Sciatic nerve (tissue), 2 donors: ENCODE measurements at regions not wholly inside any gene's neighbourhood (a gene's known extent, or its start where the extent isn't known, plus 50 kb on each side); places are given as distances from the start of the nearest gene placed in this dataset.
A peak's percentile ranks its signal among the peaks of the same experiment; 100 is the strongest.

Experiments
- ATAC-seq: fragments of 200-7000 bp; cut with Tn5 transposase; one replicate; pipeline ENCODE4 v1.9.1; 2020; ENCODE audit warnings: mild to moderate bottlenecking, moderate library complexity
- DNase-seq: peaks from one replicate; pipeline ENCODE4 v3.0.0-alpha.2; 2020; ENCODE audit warnings: low spot score
- intact Hi-C: fragments of 100-400 bp; cut with DNase I; formaldehyde crosslinking; loops from one replicate; pipeline ENCODE4 v1.14.2; 2022
- donor health status: DM: no; HTN: no; CAD: no.
- donor health status: DM: no; HTN: no; CAD: no.

DNA sequence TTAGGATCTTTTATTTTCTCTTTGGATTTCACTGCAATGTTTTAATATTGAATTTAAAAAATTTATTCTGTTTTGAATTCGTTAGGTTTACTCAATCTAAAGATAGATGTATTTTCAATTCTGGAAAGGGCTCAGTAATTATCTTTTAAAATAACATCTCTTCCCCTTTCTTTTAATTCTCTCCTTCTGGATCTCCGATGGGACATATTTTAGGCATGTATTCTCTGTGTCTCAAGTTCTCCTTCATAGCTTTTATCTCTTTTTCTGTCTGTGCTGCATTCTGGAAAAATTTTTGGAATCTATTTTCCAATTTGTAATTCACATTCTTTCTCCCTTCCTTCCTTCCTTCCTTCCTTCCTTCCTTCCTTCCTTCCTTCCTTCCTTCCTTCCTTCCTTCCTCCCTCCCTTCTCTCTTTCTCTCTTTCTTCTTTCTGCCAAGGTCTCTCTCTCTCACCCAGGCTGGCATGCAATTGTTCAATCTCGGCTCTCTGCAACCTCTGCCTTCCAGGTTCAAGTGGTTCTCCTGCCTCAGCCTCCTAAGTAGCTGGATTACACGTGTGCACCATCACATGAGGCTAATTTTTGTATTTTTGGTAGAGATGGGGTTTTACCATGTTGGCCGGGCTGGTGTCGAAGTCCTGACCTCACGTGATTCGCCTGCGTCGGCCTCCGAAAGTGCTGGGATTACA, 98.5 kb upstream of the CTTNBP2 start:
- DNase-seq (no peak), ATAC-seq (no peak)
- intact Hi-C loops = no loop called here

DNA sequence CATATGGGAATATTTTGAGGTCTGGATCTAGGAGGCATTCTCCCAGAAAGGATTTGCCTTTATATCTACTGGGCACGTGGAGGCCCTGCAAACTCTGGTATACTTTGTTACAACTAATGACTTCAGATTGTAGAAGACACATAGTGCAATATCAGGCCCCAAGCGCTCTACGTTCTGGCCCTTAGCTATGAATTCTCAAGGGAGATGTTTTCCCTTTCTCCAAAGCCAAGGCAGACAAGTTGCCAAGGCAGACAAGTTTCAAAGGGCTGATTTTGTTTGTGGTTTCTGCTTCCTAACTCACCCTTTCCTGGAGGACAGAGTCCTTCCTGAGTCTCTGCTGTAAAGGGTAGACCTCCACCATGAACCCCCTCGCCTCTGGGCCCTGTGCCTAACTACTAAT, 99.4 kb upstream of the CTTNBP2 start:
- intact Hi-C loops = no loop called here
- peak; percentile 74 for ATAC-seq
- no peak for DNase-seq

GRCh38 chr7:117973975-117974374, 100.7 kb upstream of the CTTNBP2 start:
- DNase-seq (no peak), ATAC-seq (peak; percentile 49)
- intact Hi-C loops = no loop called here

- intact Hi-C loops = no loop called here
- ATAC-seq (no peak), DNase-seq (no peak)
Observed at GRCh38 chr7:117974891-117975290, 101.7 kb upstream of the CTTNBP2 start.

DNA sequence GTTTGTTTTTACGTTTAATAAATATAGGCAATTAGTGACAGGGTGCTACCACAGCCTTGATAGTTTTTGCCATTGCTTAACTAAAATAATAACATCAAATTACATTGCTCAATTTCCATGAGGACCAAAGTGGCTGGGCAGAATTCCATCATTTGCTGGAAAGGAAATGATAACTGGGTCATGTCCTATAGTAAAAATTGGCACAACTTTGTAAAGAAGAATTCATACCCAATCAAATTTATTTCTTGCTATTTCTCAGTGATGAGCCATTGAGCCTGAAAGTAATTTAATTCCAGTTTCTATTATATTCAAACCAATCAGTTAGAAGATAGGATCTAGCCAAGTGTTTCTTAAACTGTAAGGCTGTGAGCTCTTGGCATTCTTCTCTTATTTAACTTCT, 102.2 kb upstream of the CTTNBP2 start:
- DNase-seq (no peak), ATAC-seq (peak; percentile 59)

GRCh38 chr7:117979954-117980497, 106.8 kb upstream of the CTTNBP2 start:
- no peak for ATAC-seq
- intact Hi-C loops = no loop called here
- DNase-seq = no peak

More for the DNA sequence above, 102.2 kb upstream of the CTTNBP2 start:
- intact Hi-C loops = no loop called here

DNA sequence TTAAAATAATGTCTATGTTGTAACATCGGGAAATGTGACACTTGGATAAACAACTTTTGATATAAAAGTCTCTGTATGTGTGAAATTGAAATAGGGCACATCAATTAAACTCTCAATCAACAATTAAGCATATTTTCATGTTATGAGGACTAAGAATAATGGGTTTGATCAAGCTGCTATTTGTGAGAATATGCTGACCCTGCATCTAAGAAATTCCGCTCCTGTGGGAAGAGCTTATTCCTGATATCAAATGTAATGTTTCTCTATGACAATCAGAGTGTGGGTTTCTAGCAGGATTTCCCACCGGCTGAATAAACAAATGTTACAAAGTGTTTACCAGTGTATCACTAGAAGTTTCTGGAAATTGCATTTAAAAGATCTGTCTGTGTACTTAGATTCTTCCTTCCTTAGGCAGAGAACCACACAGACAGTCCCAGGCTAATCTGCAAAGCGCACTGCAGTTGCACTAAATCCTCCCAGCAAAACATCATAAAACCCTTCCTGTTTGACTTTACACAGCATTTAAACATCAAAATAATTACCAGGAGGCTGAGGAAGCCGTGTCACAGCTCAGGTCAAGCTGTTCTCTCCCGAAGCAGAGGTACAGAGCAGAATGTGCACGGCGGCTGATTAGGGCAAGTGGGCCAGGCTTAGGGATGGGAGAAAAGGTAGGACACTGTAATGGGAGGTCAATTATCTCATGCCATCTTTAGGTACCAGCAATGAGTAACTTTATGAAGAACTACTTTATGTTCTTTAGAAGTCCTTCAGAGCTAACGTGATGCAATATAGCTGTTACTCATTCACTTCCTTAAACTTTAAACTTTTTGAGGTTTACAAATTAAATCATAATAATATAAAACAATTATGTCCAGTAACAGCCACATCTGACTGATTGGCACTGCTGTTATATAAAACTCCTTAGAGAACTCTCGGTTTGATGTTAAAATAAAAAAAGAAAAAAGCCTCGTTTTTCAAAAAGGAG, 109.1 kb upstream of the CTTNBP2 start:
- DNase-seq = no peak
- intact Hi-C loops = no loop called here
- no peak for ATAC-seq

DNA sequence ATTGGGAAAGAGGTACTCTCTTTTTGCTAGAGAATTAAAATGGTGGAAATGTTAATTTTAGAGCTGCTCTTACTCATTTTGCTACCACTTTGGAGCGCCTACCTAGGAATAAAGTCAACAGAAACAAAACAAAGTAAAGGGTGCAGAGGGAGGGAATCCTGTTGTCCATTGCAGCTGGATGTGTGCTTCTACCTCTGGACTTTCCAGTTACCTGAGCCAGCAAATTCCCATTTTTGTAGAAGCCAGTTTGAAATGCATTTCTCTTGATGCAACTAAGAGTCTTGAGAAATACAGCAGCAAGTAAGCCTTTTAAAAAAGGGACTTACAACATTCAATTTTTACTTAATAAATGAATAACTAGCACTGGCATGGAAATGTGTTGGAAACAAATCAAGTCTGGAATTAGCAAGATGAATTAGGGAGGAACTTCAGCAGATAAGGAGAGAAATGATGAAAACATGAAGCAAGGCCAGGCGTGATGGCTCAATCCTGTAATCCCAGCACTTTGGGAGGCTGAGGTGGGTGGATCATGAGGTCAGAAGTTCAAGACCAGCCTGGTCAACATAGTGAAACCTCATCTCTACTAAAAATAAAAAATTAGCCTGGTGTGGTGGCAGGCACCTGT, 113.5 kb upstream of the CTTNBP2 start:
- ATAC-seq = peak; percentile 36
- intact Hi-C loops = no loop called here
- DNase-seq = no peak

DNA sequence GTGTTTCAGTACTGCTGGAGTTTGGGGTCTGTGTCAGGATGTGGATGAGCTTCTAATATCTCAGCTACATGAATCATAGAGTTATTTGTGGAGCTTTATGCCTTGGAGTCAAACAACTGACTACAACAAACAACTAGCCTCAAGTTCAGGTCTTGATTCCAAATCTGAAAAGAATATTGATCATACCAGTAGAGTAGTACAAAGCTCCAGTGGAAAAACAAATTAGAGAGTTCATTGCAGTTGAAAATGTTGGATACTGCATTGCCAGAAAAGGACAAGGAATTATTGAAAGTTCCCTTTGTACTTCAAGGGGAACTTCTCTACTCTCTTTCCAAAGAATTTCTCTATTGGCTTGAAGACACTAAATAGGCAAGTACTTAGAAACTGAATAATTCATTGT, 117.6 kb upstream of the CTTNBP2 start:
- intact Hi-C loops = no loop called here
- DNase-seq = no peak
- no peak for ATAC-seq

DNA sequence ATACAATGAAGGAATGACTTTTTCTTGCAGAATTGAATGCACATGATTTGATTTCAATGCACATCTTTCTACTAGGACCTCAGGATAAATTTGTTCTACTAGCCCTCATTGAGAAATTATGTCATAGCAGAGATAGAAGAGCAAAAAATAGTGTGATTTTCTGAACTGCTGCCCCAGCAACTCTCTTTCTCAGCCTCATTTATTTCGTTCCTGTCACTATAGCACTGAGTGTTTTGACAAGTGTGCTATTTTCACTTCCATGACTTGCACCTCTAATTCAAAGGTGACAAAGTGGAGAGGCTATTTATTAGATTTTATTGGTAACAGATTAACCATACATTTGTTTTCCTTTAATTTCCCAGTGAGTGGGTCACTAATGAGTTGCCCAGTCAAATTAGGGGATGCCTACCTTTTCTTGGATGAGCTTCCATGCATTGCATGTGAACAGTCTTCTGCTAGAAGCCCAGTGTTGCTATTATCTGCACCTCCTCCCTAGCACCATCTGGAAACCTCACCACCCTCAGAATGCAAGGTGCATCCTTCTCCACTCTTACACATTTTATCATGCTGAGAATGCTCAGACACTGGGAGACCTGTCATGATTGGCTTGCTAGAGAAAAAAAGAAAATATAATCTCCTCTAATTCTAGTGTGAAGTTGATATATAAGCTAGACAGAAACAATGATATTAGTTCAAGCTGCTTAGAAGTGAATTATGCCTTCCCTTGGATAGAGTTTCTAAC, 119.6 kb upstream of the CTTNBP2 start:
- DNase-seq (no peak), ATAC-seq (no peak)
- intact Hi-C loops = no loop called here

- intact Hi-C loops = no loop called here
- ATAC-seq = peak; percentile 39
- no peak for DNase-seq
Observed at GRCh38 chr7:117993377-117994003, 120.2 kb upstream of the CTTNBP2 start.

DNA sequence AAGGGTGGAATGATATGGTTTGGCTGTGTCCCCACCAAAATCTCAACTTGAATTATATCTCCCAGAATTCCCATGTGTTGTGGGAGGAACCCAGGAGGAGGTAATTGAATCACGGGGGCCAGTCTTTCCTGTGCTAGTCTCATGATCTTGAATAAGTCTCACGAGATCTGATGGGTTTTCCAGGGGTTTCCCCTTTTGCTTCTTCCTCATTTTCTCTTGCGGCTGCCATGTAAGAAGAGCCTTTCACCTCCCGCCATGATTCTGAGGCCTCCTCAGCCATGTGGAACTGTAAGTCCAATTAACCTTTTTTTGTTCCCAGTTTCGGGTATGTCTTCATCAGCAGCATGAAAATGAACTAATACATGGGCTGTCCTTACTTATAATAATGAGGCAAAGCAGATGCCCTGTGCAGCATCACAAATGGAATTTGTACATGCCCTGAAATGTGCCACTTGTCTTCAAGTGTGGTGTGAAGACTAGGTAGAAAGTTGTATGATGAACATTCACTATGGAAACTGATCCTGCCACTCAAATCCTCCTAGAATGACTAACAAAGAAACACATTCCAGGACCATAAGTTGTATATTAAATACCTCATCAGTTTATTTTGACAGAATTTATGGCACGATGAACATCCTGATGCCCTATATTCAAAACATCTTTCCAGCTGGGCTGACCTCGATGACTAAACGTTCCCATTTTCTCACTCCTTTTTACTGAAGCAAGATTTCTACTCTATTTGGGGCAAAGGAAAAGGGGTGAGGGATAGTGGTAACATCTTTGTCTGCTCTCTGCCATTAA, 122.8 kb upstream of the CTTNBP2 start:
- DNase-seq (no peak), ATAC-seq (no peak)
- intact Hi-C loops = no loop called here

- intact Hi-C loops = no loop called here
- no peak for DNase-seq
- no peak for ATAC-seq
Observed at GRCh38 chr7:117997862-117998825, 124.9 kb upstream of the CTTNBP2 start.

- no peak for ATAC-seq
- intact Hi-C loops = no loop called here
Observed at GRCh38 chr7:118000480-118001202, 127.4 kb upstream of the CTTNBP2 start.

GRCh38 chr7:118003476-118003875, 130.2 kb upstream of the CTTNBP2 start:
- no peak for ATAC-seq
- intact Hi-C loops = no loop called here
- no peak for DNase-seq

More at GRCh38 chr7:118000480-118001202, 127.4 kb upstream of the CTTNBP2 start:
- DNase-seq = no peak

DNA sequence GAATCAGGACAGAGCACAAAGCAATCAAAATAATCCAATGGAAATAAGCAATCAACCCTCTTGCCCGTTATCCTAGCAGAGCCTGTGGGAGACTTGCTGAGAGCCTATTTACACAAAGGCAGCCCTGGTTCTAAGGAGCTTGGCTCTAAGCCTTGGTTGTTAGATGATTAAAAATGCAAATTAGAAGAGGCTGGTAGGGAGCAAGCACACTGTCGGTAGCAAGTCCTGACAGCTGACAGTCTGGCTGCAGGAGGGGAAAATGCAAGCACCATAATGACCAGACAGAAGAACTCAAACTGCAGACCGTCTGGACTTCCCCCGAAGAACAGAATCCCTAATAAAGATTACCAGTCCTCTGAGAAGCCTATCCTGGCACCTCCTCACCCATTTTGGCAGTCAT, 131.8 kb upstream of the CTTNBP2 start:
- ATAC-seq (no peak), DNase-seq (no peak)
- intact Hi-C loops = no loop called here
